GM23338 (cell line): ENCODE measurements at regions not wholly inside any gene's neighbourhood (a gene's known extent, or its start where the extent isn't known, plus 50 kb on each side); places are given as distances from the start of the nearest gene placed in this dataset.

ENCODE experiments used
- ATAC-seq: fragments of 200-7000 bp; cut with Tn5 transposase; 3 replicates; pipeline ENCODE4 v1.9.1; 2020
- DNase-seq: peaks from one replicate; pipeline ENCODE4 v3.0.0-alpha.2; 2015; ENCODE audit warnings: low spot score
- H2AFZ ChIP-seq: fragments of 200-600 bp; sonication (generic); 2 replicates; pipeline ENCODE4 v1.8.0; 2016; ENCODE audit warnings: antibody characterized with exemption, mild to moderate bottlenecking, moderate library complexity
- H3F3A ChIP-seq: fragments of 200-600 bp; sonication (generic); replicated peaks from 2 replicates; pipeline ENCODE4 v1.8.0; 2017; ENCODE audit warnings: antibody characterized with exemption, mixed run types, low read depth
- H3K27ac ChIP-seq: fragments of 200-600 bp; sonication (generic); 2 replicates; pipeline ENCODE4 v1.6.1; 2016; ENCODE audit warnings: low read depth
- H3K27me3 ChIP-seq: fragments of 200-600 bp; sonication (generic); 2 replicates; pipeline ENCODE4 v1.8.0; 2016; ENCODE audit warnings: mild to moderate bottlenecking, mixed run types, moderate library complexity; ENCODE audit not compliant: insufficient read depth
- H3K36me3 ChIP-seq: fragments of 200-600 bp; sonication (generic); 2 replicates; pipeline ENCODE4 v1.8.0; 2016; ENCODE audit warnings: mild to moderate bottlenecking; ENCODE audit not compliant: insufficient read depth
- H3K4me1 ChIP-seq: fragments of 200-600 bp; sonication (generic); 2 replicates; pipeline ENCODE4 v1.8.0; 2016; ENCODE audit warnings: mild to moderate bottlenecking, moderate library complexity; ENCODE audit not compliant: insufficient read depth
- H3K4me2 ChIP-seq: fragments of 200-600 bp; sonication (generic); 2 replicates; pipeline ENCODE4 v1.7.1; 2017; ENCODE audit warnings: mixed run types
- H3K4me3 ChIP-seq: fragments of 200-600 bp; sonication (generic); 2 replicates; pipeline ENCODE4 v1.6.1; 2016; ENCODE audit warnings: mixed run types
- H3K79me2 ChIP-seq: fragments of 200-600 bp; sonication (generic); replicated peaks from 2 replicates; pipeline ENCODE4 v1.8.0; 2017; ENCODE audit warnings: mild to moderate bottlenecking; ENCODE audit not compliant: insufficient read depth
- H3K9me2 ChIP-seq: fragments of 200-600 bp; sonication (generic); 2 replicates; pipeline ENCODE4 v1.8.0; 2017; ENCODE audit not compliant: insufficient read depth
- H4K20me1 ChIP-seq: fragments of 200-600 bp; sonication (generic); replicated peaks from 2 replicates; pipeline ENCODE4 v1.8.0; 2017; ENCODE audit warnings: mild to moderate bottlenecking; ENCODE audit not compliant: insufficient read depth
- H3K27ac Mint-ChIP-seq: 2 replicates; pipeline ENCODE4 v1.8.0; 2020; ENCODE audit warnings: inconsistent platforms, mild to moderate bottlenecking, moderate library complexity, mixed read lengths
- H3K27me3 Mint-ChIP-seq: 3 replicates; pipeline ENCODE4 v1.8.0; 2022; ENCODE audit warnings: low read depth, mild to moderate bottlenecking, moderate library complexity, mixed read lengths, inconsistent platforms; ENCODE audit not compliant: insufficient read depth, poor library complexity
- H3K36me3 Mint-ChIP-seq: 3 replicates; pipeline ENCODE4 v1.8.0; 2021; ENCODE audit warnings: low read depth, mild to moderate bottlenecking, inconsistent platforms, moderate library complexity, mixed read lengths
- H3K4me1 Mint-ChIP-seq: 3 replicates; pipeline ENCODE4 v1.8.0; 2020; ENCODE audit warnings: mild to moderate bottlenecking, inconsistent platforms, mixed read lengths
- H3K4me3 Mint-ChIP-seq: 3 replicates; pipeline ENCODE4 v1.8.0; 2021; ENCODE audit warnings: moderate library complexity, mild to moderate bottlenecking, inconsistent platforms, mixed read lengths
- H3K9me3 Mint-ChIP-seq: 3 replicates; pipeline ENCODE4 v1.8.0; 2020; ENCODE audit warnings: moderate library complexity, mild to moderate bottlenecking, inconsistent platforms, mixed read lengths
- EZH2phosphoT487 ChIP-seq: fragments of 200-600 bp; sonication (generic); IDR thresholded peaks from one replicate; pipeline ENCODE4 v1.8.1; 2018; ENCODE audit warnings: antibody characterized with exemption; ENCODE audit not compliant: unreplicated experiment
- JUNB ChIP-seq: IDR thresholded peaks from one replicate; pipeline ENCODE4 v1.6.1; 2016; ENCODE audit warnings: antibody characterized with exemption; ENCODE audit not compliant: unreplicated experiment
- POLR2AphosphoS5 ChIP-seq: IDR thresholded peaks from 2 replicates; pipeline ENCODE4 v1.6.1; 2016; ENCODE audit warnings: antibody characterized with exemption, low read depth
- STAT1 ChIP-seq: IDR thresholded peaks from one replicate; pipeline ENCODE4 v1.6.1; 2016; ENCODE audit warnings: antibody characterized with exemption; ENCODE audit not compliant: unreplicated experiment
- ZNF114 ChIP-seq: fragments of 250-450 bp; sonication (Bioruptor Pico); IDR thresholded peaks from 2 replicates; pipeline ENCODE4 v1.5.0; 2020; ENCODE audit warnings: mild to moderate bottlenecking, moderate library complexity
- TF ChIP-seq, protein P1 (sequence below): IDR thresholded peaks from one replicate; pipeline ENCODE4 v1.6.1; 2018; ENCODE audit warnings: antibody characterized with exemption; ENCODE audit not compliant: unreplicated experiment
- TF ChIP-seq, protein P2 (sequence below), 2 experiments: fragments of 200-600 bp in 1 of 2; sonication (generic) in 1 of 2; conservative IDR thresholded peaks; 2 replicates each; pipeline versions ENCODE4 v1.5.1 to v1.6.1; 2016 to 2017; ENCODE audit warnings: antibody characterized with exemption in 2 of 2, low read depth in 2 of 2, mild to moderate bottlenecking in 2 of 2, moderate library complexity in 1 of 2

DNA sequence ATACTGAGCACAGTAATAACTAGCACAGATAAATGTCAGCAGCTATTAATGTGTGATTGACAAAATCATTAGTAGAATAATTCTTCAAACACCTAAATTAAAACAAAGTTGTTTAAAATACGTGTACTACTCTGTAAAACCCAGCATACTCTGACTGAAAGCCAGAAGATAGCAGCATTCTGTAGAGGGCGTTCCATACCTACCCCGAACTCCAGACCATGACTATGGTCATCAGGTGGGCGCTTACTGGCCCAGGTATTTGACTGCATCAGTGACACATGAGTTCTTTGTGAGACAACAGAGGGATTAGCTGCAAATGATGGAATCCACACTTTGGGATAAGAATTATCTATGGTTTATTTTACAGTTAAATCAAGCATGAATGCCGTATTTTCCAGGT, 139.7 kb upstream of the POGK start (continued):
- TF ChIP-seq, protein P1, sequence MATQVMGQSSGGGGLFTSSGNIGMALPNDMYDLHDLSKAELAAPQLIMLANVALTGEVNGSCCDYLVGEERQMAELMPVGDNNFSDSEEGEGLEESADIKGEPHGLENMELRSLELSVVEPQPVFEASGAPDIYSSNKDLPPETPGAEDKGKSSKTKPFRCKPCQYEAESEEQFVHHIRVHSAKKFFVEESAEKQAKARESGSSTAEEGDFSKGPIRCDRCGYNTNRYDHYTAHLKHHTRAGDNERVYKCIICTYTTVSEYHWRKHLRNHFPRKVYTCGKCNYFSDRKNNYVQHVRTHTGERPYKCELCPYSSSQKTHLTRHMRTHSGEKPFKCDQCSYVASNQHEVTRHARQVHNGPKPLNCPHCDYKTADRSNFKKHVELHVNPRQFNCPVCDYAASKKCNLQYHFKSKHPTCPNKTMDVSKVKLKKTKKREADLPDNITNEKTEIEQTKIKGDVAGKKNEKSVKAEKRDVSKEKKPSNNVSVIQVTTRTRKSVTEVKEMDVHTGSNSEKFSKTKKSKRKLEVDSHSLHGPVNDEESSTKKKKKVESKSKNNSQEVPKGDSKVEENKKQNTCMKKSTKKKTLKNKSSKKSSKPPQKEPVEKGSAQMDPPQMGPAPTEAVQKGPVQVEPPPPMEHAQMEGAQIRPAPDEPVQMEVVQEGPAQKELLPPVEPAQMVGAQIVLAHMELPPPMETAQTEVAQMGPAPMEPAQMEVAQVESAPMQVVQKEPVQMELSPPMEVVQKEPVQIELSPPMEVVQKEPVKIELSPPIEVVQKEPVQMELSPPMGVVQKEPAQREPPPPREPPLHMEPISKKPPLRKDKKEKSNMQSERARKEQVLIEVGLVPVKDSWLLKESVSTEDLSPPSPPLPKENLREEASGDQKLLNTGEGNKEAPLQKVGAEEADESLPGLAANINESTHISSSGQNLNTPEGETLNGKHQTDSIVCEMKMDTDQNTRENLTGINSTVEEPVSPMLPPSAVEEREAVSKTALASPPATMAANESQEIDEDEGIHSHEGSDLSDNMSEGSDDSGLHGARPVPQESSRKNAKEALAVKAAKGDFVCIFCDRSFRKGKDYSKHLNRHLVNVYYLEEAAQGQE, result no peak
- TF ChIP-seq STAT1 (no peak), EZH2phosphoT487 (no peak), ZNF114 (CRISPR knock-in tag) (no peak), POLR2AphosphoS5 (no peak)
- TF ChIP-seq, protein P2, sequence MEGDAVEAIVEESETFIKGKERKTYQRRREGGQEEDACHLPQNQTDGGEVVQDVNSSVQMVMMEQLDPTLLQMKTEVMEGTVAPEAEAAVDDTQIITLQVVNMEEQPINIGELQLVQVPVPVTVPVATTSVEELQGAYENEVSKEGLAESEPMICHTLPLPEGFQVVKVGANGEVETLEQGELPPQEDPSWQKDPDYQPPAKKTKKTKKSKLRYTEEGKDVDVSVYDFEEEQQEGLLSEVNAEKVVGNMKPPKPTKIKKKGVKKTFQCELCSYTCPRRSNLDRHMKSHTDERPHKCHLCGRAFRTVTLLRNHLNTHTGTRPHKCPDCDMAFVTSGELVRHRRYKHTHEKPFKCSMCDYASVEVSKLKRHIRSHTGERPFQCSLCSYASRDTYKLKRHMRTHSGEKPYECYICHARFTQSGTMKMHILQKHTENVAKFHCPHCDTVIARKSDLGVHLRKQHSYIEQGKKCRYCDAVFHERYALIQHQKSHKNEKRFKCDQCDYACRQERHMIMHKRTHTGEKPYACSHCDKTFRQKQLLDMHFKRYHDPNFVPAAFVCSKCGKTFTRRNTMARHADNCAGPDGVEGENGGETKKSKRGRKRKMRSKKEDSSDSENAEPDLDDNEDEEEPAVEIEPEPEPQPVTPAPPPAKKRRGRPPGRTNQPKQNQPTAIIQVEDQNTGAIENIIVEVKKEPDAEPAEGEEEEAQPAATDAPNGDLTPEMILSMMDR (conservative IDR thresholded peaks at IDR 0.05; ENCODE audit: low read depth in 2 of 2), result no peak; a peak in 1 of 4 replicates

DNA sequence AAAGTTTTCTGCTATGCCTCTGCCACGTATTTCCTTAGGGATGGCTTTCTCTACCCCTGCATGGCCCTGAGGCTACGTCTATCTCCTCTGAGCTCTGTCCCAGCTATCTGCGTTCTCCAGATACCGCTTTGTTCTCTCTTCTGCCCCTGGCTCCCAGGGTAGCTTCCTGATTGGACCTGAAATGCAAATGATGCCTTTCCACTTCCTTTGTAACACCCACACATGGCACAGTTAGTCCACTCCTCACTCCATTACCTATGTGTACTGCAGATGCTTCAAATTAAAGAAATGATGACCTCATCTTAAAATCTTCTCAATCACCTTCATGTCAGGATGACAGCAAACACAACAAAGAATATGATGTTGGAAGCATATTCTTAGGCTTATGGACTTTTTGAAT, 138.6 kb upstream of the POGK start:
- Mint-ChIP-seq H3K4me3 (no peak overlapping the region), H3K4me1 (no peaks in the 10 kb centered on the region; the same call in 2 of the 3 replicates), H3K27me3 (no peaks in the 10 kb centered on the region), H3K9me3 (no peaks in the 10 kb centered on the region), H3K27ac (no peak overlapping the region), H3K36me3 (no peaks in the 10 kb centered on the region)
- Histone ChIP-seq H3K9me2 (no peaks in the 10 kb centered on the region), H3K4me2 (no peak overlapping the region), H3K4me1 (no peaks in the 10 kb centered on the region), H3K36me3 (no peaks in the 10 kb centered on the region), H3K27me3 (no peaks in the 10 kb centered on the region), H3F3A (no peaks in the 10 kb centered on the region), H2AFZ (no peak overlapping the region), H3K27ac (no peak overlapping the region), H4K20me1 (no peaks in the 10 kb centered on the region), H3K79me2 (no peaks in the 10 kb centered on the region), H3K4me3 (no peak overlapping the region)
- TF ChIP-seq JUNB (no peak), POLR2AphosphoS5 (no peak)
- TF ChIP-seq, protein P1, result no peak
- DNase-seq (no peak), ATAC-seq (no peak)
